Transverse colon (tissue), 3 donors: ENCODE measurements at regions not wholly inside any gene's neighbourhood (a gene's known extent, or its start where the extent isn't known, plus 50 kb on each side); places are given as distances from the start of the nearest gene placed in this dataset.

Source experiments
- POLR2A ChIP-seq: fragments of 450-650 bp; IDR thresholded peaks from one replicate; pipeline ENCODE4 v1.6.1; 2016; ENCODE audit warnings: antibody characterized with exemption, mild to moderate bottlenecking, moderate library complexity
- POLR2AphosphoS5 ChIP-seq, 3 donors: sonication (generic); formaldehyde crosslinking; IDR thresholded peaks; one replicate each; pipeline ENCODE4 v1.6.1; 2016; ENCODE audit warnings: antibody characterized with exemption in 3 of 3

DNA sequence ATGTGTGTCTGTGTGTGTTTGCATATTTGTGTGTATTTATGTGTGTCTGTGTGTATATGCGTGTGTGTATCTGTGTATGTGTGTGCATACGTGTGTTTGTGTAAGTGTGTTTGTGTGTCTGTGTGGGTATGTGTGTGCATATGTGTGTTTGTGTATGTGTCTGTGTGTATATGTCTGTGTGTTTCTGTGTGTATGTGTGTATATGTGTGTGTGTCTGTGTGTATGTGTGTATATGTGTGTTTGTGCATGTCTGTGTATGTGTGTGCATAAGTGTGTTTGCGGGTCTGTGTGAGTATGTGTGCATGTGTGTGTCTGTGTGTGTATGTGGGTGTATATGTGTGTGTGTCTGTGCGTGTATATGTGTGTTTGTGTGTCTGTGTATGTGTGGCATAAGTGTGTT lies 1030.5 kb upstream of the TMEM132C start:
- TF ChIP-seq POLR2AphosphoS5 (IDR thresholded peaks at IDR 0.05) = no peak
- no peak for TF ChIP-seq POLR2A
